ENCODE measurements at regions not wholly inside any gene's neighbourhood (a gene's known extent, or its start where the extent isn't known, plus 50 kb on each side); places are given as distances from the start of the nearest gene placed in this dataset.

- Histone ChIP-seq H3K4me3 (ENCODE audit: control insufficient read depth in 2 of 3, extremely low read depth in 1 of 3, insufficient read depth in 2 of 3, low read depth in 1 of 3, low read length in 3 of 3) (no peak overlapping the region), H3K9me1 (ENCODE audit: control insufficient read depth, extremely low read depth, insufficient read depth, low read length) (no peaks in the 10 kb centered on the region), H3K4me2 (ENCODE audit: control insufficient read depth, extremely low read depth, insufficient read depth, low read depth, low read length) (no peak overlapping the region), H3K36me3 (ENCODE audit: control insufficient read depth in 2 of 2, extremely low read depth in 1 of 2, insufficient read depth in 2 of 2, low read length in 2 of 2) (no peaks in the 10 kb centered on the region), H3K9ac (ENCODE audit: control insufficient read depth, extremely low read depth, insufficient read depth, low read length) (no peak overlapping the region), H3K4me1 (ENCODE audit: control insufficient read depth, extremely low read depth, insufficient read depth, low read length) (peaks cover 44% of the 10 kb centered on the region), H3K27ac (ENCODE audit: control insufficient read depth, insufficient read depth, low read length) (no peak overlapping the region), H3K27me3 (ENCODE audit: control insufficient read depth, extremely low read depth, insufficient read depth, low read length) (no peaks in the 10 kb centered on the region), H2AFZ (ENCODE audit: control insufficient read depth, low read length) (no peak overlapping the region), H3K9me3 (ENCODE audit: control insufficient read depth, low read depth, low read length) (no peaks in the 10 kb centered on the region), H3K79me2 (ENCODE audit: control insufficient read depth, insufficient read depth, low read length) (no peaks in the 10 kb centered on the region), H4K20me1 (ENCODE audit: control insufficient read depth, extremely low read depth, insufficient read depth, low read length) (no peaks in the 10 kb centered on the region)
- DNase-seq (ENCODE audit: low read depth, low spot score): peak; percentile 26
- TF ChIP-seq EZH2 (IDR thresholded peaks at IDR 0.05; ENCODE audit: low read length): no peak
- TF ChIP-seq, protein P1, sequence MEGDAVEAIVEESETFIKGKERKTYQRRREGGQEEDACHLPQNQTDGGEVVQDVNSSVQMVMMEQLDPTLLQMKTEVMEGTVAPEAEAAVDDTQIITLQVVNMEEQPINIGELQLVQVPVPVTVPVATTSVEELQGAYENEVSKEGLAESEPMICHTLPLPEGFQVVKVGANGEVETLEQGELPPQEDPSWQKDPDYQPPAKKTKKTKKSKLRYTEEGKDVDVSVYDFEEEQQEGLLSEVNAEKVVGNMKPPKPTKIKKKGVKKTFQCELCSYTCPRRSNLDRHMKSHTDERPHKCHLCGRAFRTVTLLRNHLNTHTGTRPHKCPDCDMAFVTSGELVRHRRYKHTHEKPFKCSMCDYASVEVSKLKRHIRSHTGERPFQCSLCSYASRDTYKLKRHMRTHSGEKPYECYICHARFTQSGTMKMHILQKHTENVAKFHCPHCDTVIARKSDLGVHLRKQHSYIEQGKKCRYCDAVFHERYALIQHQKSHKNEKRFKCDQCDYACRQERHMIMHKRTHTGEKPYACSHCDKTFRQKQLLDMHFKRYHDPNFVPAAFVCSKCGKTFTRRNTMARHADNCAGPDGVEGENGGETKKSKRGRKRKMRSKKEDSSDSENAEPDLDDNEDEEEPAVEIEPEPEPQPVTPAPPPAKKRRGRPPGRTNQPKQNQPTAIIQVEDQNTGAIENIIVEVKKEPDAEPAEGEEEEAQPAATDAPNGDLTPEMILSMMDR (optimal IDR thresholded peaks at IDR 0.05 in 1 of 3, IDR thresholded peaks at IDR 0.05 in 1 of 3, conservative IDR thresholded peaks at IDR 0.05 in 1 of 3; ENCODE audit: extremely low read depth in 1 of 3, insufficient read depth in 2 of 3, low read length in 3 of 3): no peak
- dilution Hi-C loops (cut with MboI; ENCODE audit: extremely low pct_ligation_motif_present, low sequenced_read_pairs): no loop called here
- FAIRE-seq: peak; percentile 23
Measured at GRCh38 chr5:158060212-158060611, 201.3 kb upstream of the CLINT1 start.

DNA sequence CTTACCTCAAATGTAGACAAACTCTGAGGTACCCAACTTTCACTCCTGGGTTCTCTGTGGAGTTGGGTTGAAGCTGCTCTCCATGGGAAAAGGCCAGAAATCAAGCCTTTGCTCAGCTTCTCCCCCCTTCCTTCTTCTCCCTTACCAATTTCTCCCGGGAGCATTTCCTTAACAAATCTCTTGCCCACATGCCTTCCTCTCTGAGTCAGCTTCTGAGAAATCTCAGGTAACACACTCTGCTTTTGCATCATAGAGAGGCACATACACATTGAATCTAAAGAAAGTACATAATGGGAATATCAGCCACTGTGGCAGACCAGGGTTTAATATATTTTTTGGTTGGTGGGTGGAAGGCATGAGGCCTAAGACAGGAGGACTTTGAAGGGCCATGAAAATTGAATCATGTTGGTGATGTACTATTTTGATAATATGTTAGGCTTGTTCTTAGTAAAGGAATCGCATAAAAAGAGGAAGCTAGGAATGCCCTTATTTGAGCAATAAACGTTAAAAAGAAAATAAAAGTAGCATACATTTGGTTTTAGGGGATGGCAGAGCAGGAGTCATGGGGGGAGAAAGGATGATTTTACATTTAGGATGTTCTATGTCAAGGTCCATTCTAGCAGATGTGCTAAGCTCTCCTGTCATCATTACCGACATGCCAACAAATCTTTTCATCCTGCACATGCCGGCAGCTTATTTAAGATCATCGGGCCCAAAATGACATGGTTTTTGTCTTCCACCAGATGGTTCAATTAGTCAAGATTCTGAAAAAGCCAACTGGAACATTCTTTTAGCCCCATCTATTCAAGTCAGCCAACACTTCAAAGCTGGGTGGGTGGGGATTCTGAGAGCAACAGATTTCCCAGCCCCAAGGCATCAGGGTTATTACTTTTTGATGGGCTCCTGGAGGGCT lies 199.5 kb upstream of the CLINT1 start:
- Histone ChIP-seq H3K27ac (ENCODE audit: control insufficient read depth, insufficient read depth, low read length) (peak overlapping the region; percentile 79), H3K79me2 (ENCODE audit: control insufficient read depth, insufficient read depth, low read length) (no peaks in the 10 kb centered on the region), H3K9me3 (ENCODE audit: control insufficient read depth, low read depth, low read length) (no peaks in the 10 kb centered on the region), H3K4me3 (ENCODE audit: control insufficient read depth in 2 of 3, extremely low read depth in 1 of 3, insufficient read depth in 2 of 3, low read depth in 1 of 3, low read length in 3 of 3) (peak overlapping the region in 1 of 3 experiments; percentile 35), H4K20me1 (ENCODE audit: control insufficient read depth, extremely low read depth, insufficient read depth, low read length) (no peaks in the 10 kb centered on the region), H2AFZ (ENCODE audit: control insufficient read depth, low read length) (no peak overlapping the region), H3K4me1 (ENCODE audit: control insufficient read depth, extremely low read depth, insufficient read depth, low read length) (peaks cover 57% of the 10 kb centered on the region), H3K9ac (ENCODE audit: control insufficient read depth, extremely low read depth, insufficient read depth, low read length) (peak overlapping the region; percentile 38), H3K27me3 (ENCODE audit: control insufficient read depth, extremely low read depth, insufficient read depth, low read length) (no peaks in the 10 kb centered on the region), H3K9me1 (ENCODE audit: control insufficient read depth, extremely low read depth, insufficient read depth, low read length) (no peaks in the 10 kb centered on the region), H3K4me2 (ENCODE audit: control insufficient read depth, extremely low read depth, insufficient read depth, low read depth, low read length) (peak overlapping the region; percentile 56), H3K36me3 (ENCODE audit: control insufficient read depth in 2 of 2, extremely low read depth in 1 of 2, insufficient read depth in 2 of 2, low read length in 2 of 2) (no peaks in the 10 kb centered on the region)
- DNase-seq (ENCODE audit: low read depth, low spot score) (no peak), FAIRE-seq (peak; percentile 78)
- dilution Hi-C loops (cut with MboI; ENCODE audit: extremely low pct_ligation_motif_present, low sequenced_read_pairs): no loop called here
- no peak for TF ChIP-seq EZH2 (IDR thresholded peaks at IDR 0.05; ENCODE audit: low read length)
- TF ChIP-seq, protein P1 (optimal IDR thresholded peaks at IDR 0.05 in 1 of 3, IDR thresholded peaks at IDR 0.05 in 1 of 3, conservative IDR thresholded peaks at IDR 0.05 in 1 of 3; ENCODE audit: extremely low read depth in 1 of 3, insufficient read depth in 2 of 3, low read length in 3 of 3): no peak

Measured in keratinocyte (primary cell).